Nephron (organoid): ENCODE measurements at regions not wholly inside any gene's neighbourhood (a gene's known extent, or its start where the extent isn't known, plus 50 kb on each side); places are given as distances from the start of the nearest gene placed in this dataset.
A peak's percentile ranks its signal among the peaks of the same experiment; 100 is the strongest.

ENCODE experiments used
- H3K27ac Mint-ChIP-seq, 3 experiments: 2 replicates each; pipeline ENCODE4 v1.8.0; 2020; ENCODE audit warnings: mixed read lengths in 3 of 3, mild to moderate bottlenecking in 2 of 3, moderate library complexity in 1 of 3
- H3K27me3 Mint-ChIP-seq: 2 replicates; pipeline ENCODE4 v1.8.0; 2021; ENCODE audit warnings: low read depth, mild to moderate bottlenecking, moderate library complexity, mixed read lengths
- H3K36me3 Mint-ChIP-seq: 2 replicates; pipeline ENCODE4 v1.8.0; 2020; ENCODE audit warnings: low read depth, mixed read lengths
- H3K4me1 Mint-ChIP-seq: 2 replicates; pipeline ENCODE4 v1.8.0; 2020; ENCODE audit warnings: mixed read lengths
- H3K4me3 Mint-ChIP-seq, 3 experiments: 2 replicates each; pipeline ENCODE4 v1.8.0; 2020; ENCODE audit warnings: mild to moderate bottlenecking in 3 of 3, mixed read lengths in 3 of 3, moderate library complexity in 2 of 3
- H3K9me3 Mint-ChIP-seq: 2 replicates; pipeline ENCODE4 v1.8.0; 2020; ENCODE audit warnings: mixed read lengths
- TF ChIP-seq, protein P1 (sequence below), 3 experiments: fragments of 200-600 bp; sonication (generic); IDR thresholded peaks; one replicate each; pipeline ENCODE4 v1.5.0; 2021; ENCODE audit warnings: antibody characterized with exemption in 3 of 3; ENCODE audit not compliant: unreplicated experiment in 3 of 3

DNA sequence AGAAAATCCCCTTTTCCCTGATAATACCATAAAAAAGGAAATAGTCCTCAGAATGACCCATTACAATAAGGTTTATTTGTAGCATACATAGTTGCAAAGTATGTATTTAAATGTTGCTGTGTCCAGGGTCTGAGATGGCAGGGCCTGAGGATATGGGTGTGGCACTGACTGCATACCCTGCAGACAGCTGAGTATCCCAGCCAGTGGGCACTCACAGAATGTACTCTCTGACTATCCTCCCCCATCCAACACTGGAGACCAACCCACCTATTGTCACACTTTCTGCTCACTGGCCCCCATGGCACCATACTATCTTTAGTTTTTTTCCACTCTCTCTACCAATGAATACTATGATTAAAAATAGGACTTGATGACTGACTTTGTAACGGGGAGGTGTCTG, 215.8 kb upstream of the FOXA2 start:
- H3K27ac Mint-ChIP-seq: peak overlapping the region in 1 of 3 experiments; percentile 18
- no peak overlapping the region for H3K4me3 Mint-ChIP-seq
- H3K4me1 Mint-ChIP-seq: peaks cover 56% of the 10 kb centered on the region
- H3K27me3 Mint-ChIP-seq: peaks cover 8% of the 10 kb centered on the region
- TF ChIP-seq, protein P1, sequence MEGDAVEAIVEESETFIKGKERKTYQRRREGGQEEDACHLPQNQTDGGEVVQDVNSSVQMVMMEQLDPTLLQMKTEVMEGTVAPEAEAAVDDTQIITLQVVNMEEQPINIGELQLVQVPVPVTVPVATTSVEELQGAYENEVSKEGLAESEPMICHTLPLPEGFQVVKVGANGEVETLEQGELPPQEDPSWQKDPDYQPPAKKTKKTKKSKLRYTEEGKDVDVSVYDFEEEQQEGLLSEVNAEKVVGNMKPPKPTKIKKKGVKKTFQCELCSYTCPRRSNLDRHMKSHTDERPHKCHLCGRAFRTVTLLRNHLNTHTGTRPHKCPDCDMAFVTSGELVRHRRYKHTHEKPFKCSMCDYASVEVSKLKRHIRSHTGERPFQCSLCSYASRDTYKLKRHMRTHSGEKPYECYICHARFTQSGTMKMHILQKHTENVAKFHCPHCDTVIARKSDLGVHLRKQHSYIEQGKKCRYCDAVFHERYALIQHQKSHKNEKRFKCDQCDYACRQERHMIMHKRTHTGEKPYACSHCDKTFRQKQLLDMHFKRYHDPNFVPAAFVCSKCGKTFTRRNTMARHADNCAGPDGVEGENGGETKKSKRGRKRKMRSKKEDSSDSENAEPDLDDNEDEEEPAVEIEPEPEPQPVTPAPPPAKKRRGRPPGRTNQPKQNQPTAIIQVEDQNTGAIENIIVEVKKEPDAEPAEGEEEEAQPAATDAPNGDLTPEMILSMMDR (IDR thresholded peaks at IDR 0.05; ENCODE audit: unreplicated experiment in 3 of 3): no peak
- H3K9me3 Mint-ChIP-seq: no peaks in the 10 kb centered on the region
- no peaks in the 10 kb centered on the region for H3K36me3 Mint-ChIP-seq

DNA sequence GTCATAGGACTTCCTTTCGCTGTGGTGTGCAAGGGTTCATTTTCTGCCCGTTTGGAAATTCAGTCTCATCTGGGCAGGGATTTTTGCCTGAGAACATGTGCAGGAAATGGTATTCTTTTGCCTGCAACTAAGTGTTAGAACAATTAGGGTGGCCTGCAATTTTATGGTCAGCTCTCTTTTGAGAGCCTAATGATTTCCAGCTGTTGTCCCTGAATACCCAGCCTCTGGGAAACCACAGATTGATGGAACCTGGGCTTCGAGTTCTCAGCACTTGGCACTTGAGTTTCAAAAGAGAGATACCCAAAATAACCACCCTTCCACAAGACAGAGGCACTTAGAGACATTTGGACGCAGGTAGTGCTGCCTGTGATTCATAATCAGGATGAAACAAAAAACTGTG, 217.2 kb upstream of the FOXA2 start:
- no peak overlapping the region for H3K27ac Mint-ChIP-seq
- peaks cover 2% of the 10 kb centered on the region for H3K9me3 Mint-ChIP-seq
- peak overlapping the region in 1 of 3 experiments; percentile 3 for H3K4me3 Mint-ChIP-seq
- peaks cover 15% of the 10 kb centered on the region for H3K27me3 Mint-ChIP-seq
- TF ChIP-seq, protein P1 (IDR thresholded peaks at IDR 0.05; ENCODE audit: unreplicated experiment in 3 of 3): no peak
- no peaks in the 10 kb centered on the region for H3K36me3 Mint-ChIP-seq
- peaks cover 46% of the 10 kb centered on the region for H3K4me1 Mint-ChIP-seq

DNA sequence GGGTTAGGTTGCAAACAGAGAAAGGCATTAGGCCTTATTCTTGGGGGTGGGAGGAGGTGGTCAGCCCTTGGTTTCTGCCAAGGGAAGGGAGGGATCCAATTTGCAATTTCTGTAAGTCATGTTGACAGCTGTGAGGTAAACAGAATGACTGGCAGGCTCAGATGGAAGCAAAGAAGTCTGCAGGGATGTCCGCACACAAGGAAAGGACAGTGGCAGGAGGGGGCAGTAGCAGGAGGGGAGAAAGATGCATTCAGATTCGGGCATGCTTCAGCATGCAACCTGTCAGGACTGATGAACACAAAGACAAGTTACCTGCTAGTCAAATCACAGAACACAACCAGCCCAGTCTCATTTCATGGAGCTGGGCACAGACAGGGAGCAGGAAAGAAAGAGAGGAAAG, 217.9 kb upstream of the FOXA2 start:
- H3K36me3 Mint-ChIP-seq: no peaks in the 10 kb centered on the region
- peaks cover 39% of the 10 kb centered on the region for H3K4me1 Mint-ChIP-seq
- peak overlapping the region in 1 of 3 experiments; percentile 16 for H3K4me3 Mint-ChIP-seq
- TF ChIP-seq, protein P1 (IDR thresholded peaks at IDR 0.05; ENCODE audit: unreplicated experiment in 3 of 3): no peak
- H3K27me3 Mint-ChIP-seq: peaks cover 15% of the 10 kb centered on the region
- H3K27ac Mint-ChIP-seq: peak overlapping the region in 2 of 3 experiments; percentile 3 to 4
- peaks cover 2% of the 10 kb centered on the region for H3K9me3 Mint-ChIP-seq

DNA sequence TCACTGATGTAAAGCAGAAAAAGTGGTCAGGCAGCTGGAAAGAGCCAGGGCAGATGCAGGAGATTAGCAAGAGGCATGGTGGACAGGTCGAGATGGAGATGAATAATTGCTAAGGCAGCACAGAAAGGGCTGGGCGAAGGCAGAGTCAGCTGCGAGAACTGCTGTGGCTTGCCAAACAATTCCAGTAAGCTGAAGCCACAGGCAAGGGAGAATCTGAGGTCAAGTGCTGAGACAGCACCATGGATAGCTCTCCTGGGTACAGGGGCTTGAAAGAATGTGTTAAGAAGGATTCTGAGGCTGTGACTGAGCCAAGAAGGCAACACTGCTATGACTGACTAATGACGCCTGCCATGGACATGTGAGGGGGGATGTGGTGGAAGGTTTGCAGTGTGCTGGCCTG, 220.8 kb upstream of the FOXA2 start:
- Mint-ChIP-seq H3K9me3 (peaks cover 2% of the 10 kb centered on the region), H3K36me3 (no peaks in the 10 kb centered on the region), H3K4me1 (peaks cover 56% of the 10 kb centered on the region), H3K27ac (peak overlapping the region in 1 of 3 experiments; percentile 48), H3K27me3 (peaks cover 15% of the 10 kb centered on the region), H3K4me3 (peak overlapping the region in 2 of 3 experiments; percentile 29 to 64)
- TF ChIP-seq, protein P1 (IDR thresholded peaks at IDR 0.05; ENCODE audit: unreplicated experiment in 3 of 3): no peak

- no peaks in the 10 kb centered on the region for H3K36me3 Mint-ChIP-seq
- H3K27ac Mint-ChIP-seq: no peak overlapping the region
- TF ChIP-seq, protein P1 (IDR thresholded peaks at IDR 0.05; ENCODE audit: unreplicated experiment in 3 of 3): no peak
- H3K27me3 Mint-ChIP-seq: peaks cover 11% of the 10 kb centered on the region
- H3K4me3 Mint-ChIP-seq: no peak overlapping the region
- H3K9me3 Mint-ChIP-seq: peaks cover 2% of the 10 kb centered on the region
- peaks cover 57% of the 10 kb centered on the region for H3K4me1 Mint-ChIP-seq
Observed at GRCh38 chr20:22805996-22806395, 221.6 kb upstream of the FOXA2 start.

DNA sequence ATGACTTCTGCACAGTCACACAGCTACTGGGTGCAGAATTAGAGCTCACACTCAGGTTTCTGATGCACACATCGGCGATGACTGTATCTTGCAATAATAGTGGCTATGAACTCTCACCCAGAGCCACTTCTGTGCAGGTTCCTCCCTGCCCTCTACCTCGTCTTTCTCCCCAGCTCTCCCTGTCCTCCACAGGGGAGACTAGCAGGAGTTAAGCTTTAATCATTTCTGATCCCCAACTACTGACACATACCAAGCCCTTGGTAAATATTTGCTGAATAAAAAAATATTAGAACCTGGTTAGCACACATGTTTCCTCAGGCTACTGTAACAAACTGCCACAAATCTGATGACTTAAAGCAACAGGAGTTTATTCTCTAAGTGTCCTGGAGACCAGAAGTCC, 222.7 kb upstream of the FOXA2 start:
- Mint-ChIP-seq H3K4me3 (no peak overlapping the region), H3K4me1 (peaks cover 57% of the 10 kb centered on the region), H3K36me3 (no peaks in the 10 kb centered on the region), H3K27me3 (peaks cover 11% of the 10 kb centered on the region), H3K9me3 (peaks cover 2% of the 10 kb centered on the region), H3K27ac (no peak overlapping the region)
- TF ChIP-seq, protein P1 (IDR thresholded peaks at IDR 0.05; ENCODE audit: unreplicated experiment in 3 of 3): no peak
